ENCODE measurements at regions not wholly inside any gene's neighbourhood (a gene's known extent, or its start where the extent isn't known, plus 50 kb on each side); places are given as distances from the start of the nearest gene placed in this dataset.

- TF ChIP-seq CTCF (conservative IDR thresholded peaks at IDR 0.05) (no peak), ZFX (IDR thresholded peaks at IDR 0.05) (no peak)
- H3K27ac ChIP-seq = no peak overlapping the region
These were observed 84.5 kb upstream of the NKX1-1 start for GRCh38 chr4:1490654-1491327.

- no peak for TF ChIP-seq CTCF (conservative IDR thresholded peaks at IDR 0.05)
- no peak for TF ChIP-seq ZFX (IDR thresholded peaks at IDR 0.05)
- H3K27ac ChIP-seq = no peak overlapping the region
These were observed 83.9 kb upstream of the NKX1-1 start for GRCh38 chr4:1490011-1490653.

GRCh38 chr4:1489639-1489995 lies 83.4 kb upstream of the NKX1-1 start:
- H3K27ac ChIP-seq = no peak overlapping the region
- TF ChIP-seq CTCF (conservative IDR thresholded peaks at IDR 0.05) (no peak), ZFX (IDR thresholded peaks at IDR 0.05) (no peak)

GRCh38 chr4:1488831-1489638 lies 82.8 kb upstream of the NKX1-1 start:
- TF ChIP-seq ZFX (IDR thresholded peaks at IDR 0.05) (no peak), CTCF (conservative IDR thresholded peaks at IDR 0.05) (no peak)

GRCh38 chr4:1488357-1488756 lies 82.1 kb upstream of the NKX1-1 start:
- no peak overlapping the region for H3K27ac ChIP-seq
- TF ChIP-seq CTCF (conservative IDR thresholded peaks at IDR 0.05) (no peak), ZFX (IDR thresholded peaks at IDR 0.05) (no peak)

More at GRCh38 chr4:1488831-1489638, 82.8 kb upstream of the NKX1-1 start:
- H3K27ac ChIP-seq = no peak overlapping the region

- no peak overlapping the region for H3K27ac ChIP-seq
- no peak for TF ChIP-seq CTCF (conservative IDR thresholded peaks at IDR 0.05)
- no peak for TF ChIP-seq ZFX (IDR thresholded peaks at IDR 0.05)
These were observed 81.5 kb upstream of the NKX1-1 start for GRCh38 chr4:1487761-1488160.

GRCh38 chr4:1487106-1487505 lies 80.9 kb upstream of the NKX1-1 start:
- TF ChIP-seq CTCF (conservative IDR thresholded peaks at IDR 0.05) (no peak), ZFX (IDR thresholded peaks at IDR 0.05) (no peak)
- no peak overlapping the region for H3K27ac ChIP-seq

All from C4-2B (cell line).